ENCODE measurements at regions not wholly inside any gene's neighbourhood (a gene's known extent, or its start where the extent isn't known, plus 50 kb on each side); places are given as distances from the start of the nearest gene placed in this dataset.
A peak's percentile ranks its signal among the peaks of the same experiment; 100 is the strongest.
"Not testable (repeated sequence)": the region's sequence is repeated elsewhere in the genome, so short reads cannot be mapped to it uniquely, and the experiment has no call there.

DNA sequence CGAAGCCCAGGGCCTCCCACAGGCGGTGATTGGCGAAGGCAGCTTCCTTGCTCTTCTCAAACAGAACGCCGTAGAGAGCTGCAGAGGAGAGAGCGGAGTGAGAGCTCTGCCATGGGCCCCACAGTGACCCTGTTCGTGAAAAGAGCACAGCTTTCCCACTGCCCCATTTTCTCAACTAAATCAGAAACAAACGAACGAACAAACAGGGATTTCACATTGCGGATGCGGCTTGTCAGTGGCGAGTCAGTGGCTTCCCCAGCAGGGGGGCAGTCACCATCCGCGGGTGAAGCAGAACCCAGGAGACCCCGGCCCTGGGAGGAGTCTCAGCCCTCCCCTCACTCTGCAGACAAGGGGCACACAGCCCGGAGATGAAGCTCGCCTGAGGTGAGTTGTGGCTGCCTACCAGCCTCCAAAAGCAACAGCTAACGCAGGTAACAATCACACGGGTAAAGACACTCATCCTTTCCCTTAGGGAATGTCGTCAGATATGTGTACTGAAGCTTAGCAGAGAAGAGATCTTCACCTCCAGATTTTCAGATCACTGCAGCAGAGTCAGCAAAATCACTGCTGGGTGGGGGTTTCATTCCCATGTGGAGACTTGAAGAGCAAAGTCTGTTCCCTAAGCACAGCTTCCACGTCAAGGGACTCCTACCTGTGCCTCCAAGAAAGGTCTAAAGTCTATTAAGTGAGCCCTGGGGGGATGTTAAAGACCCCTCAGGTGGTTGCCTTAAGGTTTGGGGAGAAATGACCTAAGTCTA is 51.2 kb upstream of the GPR31 start:
- no peak for DNase-seq

DNA sequence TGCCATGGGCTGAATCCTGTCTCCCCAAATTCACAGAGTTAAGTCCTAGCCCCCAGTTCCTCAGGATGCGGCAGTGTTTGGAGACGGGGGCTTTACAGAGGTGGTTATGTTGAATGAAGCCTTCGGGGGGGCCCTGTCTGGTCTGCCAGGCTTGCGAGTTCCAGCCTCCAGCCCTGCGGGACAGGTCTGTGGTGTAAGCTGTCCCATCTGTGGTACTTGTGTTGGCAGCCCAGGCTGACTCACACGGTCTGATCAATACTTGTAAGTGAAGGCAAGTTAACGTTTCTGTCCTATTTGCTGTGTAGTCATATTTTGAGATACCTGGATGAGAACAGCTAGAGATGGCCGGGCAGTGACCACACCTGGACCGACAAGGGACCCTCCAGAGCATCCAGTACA is 51.8 kb upstream of the GPR31 start:
- DNase-seq: no peak

DNA sequence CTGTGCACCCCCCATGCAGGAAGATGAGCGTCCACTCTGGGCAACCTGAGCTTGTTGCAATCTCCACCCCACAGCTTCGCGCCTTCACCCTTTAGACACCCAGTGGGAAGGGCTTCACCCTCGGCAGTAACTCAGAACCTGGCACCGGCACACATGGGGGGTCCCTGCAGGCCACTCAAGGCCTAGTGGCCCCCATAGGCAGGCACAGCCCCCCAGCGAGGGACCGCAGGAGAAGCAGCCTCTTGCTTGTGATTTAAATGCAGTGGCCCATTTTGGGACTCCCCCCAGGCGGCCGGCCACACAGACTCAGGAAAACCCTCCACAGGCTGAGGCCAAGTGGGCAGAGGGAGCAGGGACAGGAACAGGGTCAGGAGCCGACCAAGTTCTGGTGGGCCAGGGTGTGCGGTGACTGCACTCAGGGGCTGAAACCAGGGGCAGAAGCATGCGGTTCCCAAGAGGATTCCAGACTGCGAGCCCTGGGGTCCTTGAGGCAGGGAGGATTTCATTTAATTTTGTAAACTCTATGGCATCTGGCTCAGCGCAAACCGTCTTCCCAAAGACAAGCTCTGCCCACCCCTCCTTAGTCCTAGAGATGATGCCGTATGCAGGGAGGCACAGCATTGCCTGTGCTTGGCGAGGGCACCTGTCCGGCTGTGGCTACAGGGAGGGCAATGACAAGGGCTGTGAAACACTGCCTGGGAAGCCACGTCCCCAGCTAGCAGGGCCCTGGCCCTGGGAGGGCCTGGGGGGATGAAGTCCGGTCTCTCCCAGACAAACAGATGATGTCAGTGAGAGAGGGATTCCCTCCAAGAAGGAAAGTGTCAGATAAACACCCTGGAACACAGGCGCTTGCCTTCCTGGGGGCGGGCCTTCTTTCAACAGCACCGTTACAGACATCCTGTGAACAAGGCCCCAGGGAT is 52.9 kb upstream of the GPR31 start:
- DNase-seq: no peak

- no peak for DNase-seq
These were observed 53.5 kb upstream of the GPR31 start for GRCh38 chr6:167211295-167211648.

DNA sequence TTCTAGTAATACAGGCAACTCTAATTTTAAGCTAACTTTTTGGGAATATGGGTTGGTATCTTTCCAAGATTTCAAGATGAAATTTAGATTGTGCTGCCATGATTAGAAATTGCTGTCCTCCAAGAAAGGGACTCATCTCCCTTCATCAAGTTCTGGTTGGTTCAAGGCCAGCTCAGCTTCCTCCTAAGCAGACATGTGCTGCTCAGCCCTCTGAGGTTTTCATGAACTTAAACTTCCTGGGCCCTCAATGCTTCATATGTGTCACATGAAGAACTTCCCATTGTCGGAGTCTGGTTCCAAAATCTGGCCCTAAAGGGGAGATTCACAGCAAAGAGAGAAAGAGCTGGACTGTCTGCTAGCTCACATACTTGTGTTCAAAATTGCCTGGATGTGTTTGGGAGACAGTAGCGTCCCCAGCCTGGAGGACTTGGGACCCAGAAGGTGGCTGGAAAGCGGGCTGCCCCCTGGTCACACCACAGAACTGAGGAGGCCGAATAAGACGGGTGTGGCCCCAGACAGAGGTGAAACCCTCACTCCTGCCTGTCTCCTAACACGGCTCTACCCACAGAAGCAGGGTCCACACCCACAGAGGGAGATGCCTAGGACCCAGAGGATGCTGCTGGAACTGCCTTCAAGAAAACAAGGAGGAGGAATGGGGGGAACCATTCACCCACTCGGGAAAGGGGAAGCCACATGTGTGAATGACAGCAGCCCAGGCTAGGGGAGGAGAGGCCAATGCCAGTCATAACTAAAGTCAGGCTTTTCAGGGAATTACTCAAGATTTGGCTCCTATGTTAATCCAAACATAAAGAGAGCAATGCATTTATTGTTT is 54.3 kb upstream of the GPR31 start:
- DNase-seq: no peak

- no peak for DNase-seq
These were observed 54.9 kb upstream of the GPR31 start for GRCh38 chr6:167212713-167213005.

DNA sequence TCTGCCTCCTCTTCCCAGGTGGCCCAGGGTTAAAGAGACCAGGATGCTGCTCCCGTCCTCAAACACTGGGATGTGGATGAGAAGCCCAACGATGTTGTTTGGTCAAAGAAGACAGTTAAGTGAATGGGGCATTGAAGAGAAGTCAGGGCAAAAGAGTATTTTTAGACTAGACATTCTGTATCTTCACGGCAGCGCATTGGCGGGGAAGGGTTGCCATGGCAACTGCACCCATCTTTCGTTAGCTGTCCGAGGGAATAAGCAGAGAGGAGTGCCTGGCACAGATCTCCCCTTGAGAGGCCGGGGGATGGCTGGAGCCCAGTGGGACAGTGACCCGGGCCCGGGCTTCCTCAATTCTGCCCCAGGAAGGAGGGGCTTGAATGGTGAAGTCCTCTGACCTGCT is 56.4 kb upstream of the GPR31 start:
- DNase-seq: no peak

GRCh38 chr6:167215429-167216250 is 57.9 kb upstream of the GPR31 start:
- not testable (repeated sequence) for DNase-seq

DNA sequence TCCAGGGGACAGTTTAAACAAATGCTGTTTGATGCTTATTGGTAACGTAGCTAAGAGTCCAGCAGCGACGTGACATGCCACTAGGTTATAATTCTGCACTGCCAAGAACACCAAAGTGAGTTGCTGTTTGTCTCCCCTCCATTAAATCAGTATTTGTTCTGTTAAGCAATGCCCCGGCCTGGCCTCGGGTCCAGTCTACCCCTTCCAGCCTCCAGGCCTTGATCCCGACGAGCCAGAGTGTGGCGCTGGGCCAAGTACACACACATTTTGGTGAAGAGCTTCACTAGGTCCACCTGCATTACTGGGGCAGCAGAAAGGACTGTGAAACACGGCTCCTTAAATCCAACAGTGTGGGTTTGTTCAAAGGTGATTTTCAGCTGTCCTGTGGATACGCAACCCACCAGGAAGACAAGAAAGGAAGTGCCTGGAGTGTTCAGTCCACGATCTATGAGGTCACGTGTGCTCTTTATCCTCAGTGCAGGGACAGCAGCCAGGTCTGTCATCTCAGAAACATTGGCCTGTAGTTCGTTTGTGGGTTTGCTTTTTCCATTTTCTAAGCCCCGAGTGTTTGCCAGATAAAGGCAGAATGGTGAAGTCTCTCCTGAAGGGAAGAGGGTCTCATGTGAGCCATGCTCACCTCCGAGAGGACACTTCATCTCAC is 58.7 kb upstream of the GPR31 start:
- not testable (repeated sequence) for DNase-seq

DNA sequence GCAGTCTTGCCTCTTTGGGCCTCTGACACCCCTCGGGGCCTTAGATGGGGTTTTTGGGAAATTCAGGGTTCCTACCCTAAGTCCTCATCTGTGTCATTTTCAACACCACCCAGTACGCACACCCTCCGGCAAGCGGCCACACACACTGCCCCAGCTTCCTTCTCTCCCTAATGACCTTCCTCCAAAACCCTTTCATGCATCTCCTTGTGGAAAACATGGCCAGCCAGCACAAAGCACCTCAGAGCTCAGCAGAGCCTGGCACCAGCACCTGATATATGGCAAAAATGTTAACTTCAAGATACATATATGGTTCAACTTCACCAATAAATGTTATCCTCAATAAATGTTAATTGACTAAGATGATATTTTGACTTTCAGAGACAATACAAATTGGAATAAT is 59.3 kb upstream of the GPR31 start:
- not testable (repeated sequence) for DNase-seq

- peak; percentile 22 for DNase-seq
These were observed 60.4 kb upstream of the GPR31 start for GRCh38 chr6:167217951-167218759.

DNA sequence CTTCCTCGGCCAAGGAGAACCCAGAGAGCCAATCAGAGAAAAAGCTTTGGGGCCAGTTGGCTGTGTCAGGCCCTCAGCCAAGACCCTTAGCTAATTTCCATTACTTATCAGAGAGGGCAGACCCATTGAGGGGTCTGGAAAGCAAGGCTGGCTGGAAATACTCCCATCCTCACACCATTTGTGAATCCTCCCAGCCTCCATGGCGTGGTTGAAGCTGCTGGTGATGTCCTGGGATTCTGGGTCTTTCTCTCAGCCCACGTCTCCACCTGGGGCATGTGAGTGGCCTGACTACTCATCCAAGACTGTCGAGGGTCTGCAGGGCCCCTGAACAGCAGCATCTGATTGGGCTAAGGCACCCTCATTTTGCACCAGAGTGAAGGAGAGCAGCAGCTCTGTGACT is 61.3 kb upstream of the GPR31 start:
- DNase-seq: not testable (repeated sequence)

DNA sequence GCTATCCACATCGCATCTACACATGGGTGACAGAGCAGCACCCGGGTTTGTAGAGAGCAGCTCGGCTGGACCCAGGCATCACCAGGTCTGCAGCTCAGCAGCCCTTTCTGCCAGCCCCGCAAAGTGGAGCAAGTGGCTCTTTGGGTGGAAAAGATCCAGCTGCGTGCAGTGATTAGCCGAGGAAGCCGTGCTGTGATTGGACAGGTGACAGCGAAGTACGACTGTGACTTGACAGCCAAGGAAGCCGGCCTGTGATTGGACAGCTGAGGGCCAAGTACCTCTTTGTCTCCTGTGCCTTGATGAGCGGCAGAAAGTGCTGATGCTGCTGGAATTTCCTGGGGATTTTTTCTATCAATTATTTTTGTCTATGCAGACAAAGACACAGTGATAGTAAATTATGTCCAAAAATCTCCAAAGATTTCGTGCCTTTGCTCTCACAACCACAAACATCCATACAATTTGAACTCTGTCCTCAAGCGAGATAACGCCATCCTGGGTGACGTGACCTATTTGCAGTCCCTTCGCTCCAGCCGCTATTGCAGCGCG is 62.3 kb upstream of the GPR31 start:
- DNase-seq: no peak

- DNase-seq: no peak
These were observed 63.8 kb upstream of the GPR31 start for GRCh38 chr6:167221400-167222201.

DNA sequence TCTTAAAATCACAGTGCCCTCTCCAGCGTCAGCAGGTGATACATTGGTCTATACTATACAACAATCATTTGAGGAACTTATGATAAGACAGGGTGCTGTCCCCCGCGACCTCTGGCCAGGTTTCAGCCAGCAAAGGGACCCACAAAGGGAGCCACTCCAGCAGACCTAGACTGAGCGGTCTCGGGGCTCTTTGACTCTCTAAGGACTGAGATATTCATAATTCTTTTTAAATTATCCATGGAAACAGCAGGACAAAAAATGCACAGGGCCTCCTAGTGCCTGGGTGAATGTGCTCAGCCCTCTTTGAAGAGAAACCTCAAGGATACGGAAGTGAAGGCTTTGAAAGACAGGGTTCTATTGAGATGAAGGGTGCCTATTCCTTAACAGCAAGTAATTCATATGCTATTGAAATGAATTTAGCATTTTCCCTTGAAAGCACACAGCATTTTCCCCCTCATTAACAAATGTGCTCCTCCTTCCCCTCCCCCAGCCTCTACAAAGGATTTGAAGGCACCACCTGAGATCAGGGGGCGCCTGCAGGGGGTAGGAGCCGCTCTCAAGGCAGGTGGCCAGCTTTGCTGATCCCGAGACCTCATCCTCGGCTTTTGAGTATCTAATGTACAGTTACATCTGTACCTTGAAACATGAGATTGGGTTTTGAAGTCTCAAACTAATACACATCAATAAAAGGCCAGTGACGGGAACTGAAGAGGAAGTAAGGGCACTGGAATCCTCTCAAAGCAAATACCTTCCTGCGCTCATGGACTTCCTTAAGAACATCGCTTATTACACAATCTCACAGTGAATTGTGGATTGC is 65.3 kb upstream of the UNC93A start:
- DNase-seq: not testable (repeated sequence)

GRCh38 chr6:167226383-167226685 is 64.8 kb upstream of the UNC93A start:
- DNase-seq: no peak

DNA sequence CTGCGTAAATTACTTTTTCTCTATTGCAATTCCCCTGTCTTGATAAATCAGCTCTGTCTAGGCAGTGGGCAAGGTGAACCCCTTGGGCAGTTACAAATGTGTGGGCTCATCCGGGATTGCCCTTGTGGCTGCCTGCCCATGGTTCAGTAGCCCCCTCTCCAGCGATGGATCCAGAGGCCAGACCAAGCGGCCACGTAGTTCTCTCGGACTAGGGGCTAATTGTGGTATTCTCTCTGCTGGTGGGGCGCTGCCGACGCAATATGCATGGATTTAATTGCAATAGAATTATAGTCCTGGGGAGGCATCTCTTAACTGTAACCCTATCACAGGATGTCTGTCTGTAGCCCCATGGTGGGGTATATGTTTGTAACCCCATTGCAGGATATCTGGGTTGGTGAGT is 64.3 kb upstream of the UNC93A start:
- no peak for DNase-seq

GRCh38 chr6:167227984-167228383 is 63.1 kb upstream of the UNC93A start:
- DNase-seq: no peak

DNA sequence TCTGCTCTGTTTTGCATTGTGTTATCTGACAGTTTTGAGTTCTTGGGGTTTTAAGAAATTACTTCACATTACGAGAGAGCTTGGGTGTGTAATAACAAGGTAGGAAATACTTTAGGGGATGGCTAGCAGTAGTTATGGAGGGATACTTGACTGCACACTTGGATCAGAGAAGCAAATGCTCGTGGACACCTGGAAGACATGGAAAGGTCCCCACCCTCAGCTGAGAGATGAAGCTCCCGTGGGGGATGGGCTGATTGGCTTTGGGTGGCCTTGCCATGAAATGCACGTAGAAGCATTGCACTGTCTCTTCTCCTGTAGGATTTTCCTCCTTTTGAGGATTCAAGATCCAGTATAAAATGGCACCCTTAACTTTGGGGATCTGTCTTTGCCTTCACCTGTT is 61.5 kb upstream of the UNC93A start:
- no peak for DNase-seq
